ENCODE measurements at regions not wholly inside any gene's neighbourhood (a gene's known extent, or its start where the extent isn't known, plus 50 kb on each side); places are given as distances from the start of the nearest gene placed in this dataset.

GRCh38 chr9:90400091-90400490 is 242.5 kb downstream of the DIRAS2 start:
- no peak for DNase-seq (ENCODE audit: low spot score)

- DNase-seq (ENCODE audit: low spot score) = no peak
These were observed 234.0 kb downstream of the DIRAS2 start for GRCh38 chr9:90408659-90409058.

GRCh38 chr9:90419221-90419851 is 223.3 kb downstream of the DIRAS2 start:
- no peak for DNase-seq (ENCODE audit: low spot score)

- no peak for DNase-seq (ENCODE audit: low spot score)
These were observed 222.4 kb downstream of the DIRAS2 start for GRCh38 chr9:90420211-90420610.

GRCh38 chr9:90420768-90421513 is 221.7 kb downstream of the DIRAS2 start:
- no peak for DNase-seq (ENCODE audit: low spot score)

GRCh38 chr9:90421786-90422185 is 220.8 kb downstream of the DIRAS2 start:
- DNase-seq (ENCODE audit: low spot score) = no peak

GRCh38 chr9:90423661-90424193 is 218.9 kb downstream of the DIRAS2 start:
- DNase-seq (ENCODE audit: low spot score) = no peak

- DNase-seq (ENCODE audit: low spot score) = no peak
These were observed 214.1 kb downstream of the DIRAS2 start for GRCh38 chr9:90428517-90428916.

GRCh38 chr9:90432951-90433350 is 209.7 kb downstream of the DIRAS2 start:
- DNase-seq (ENCODE audit: low spot score) = no peak

GRCh38 chr9:90433398-90433941 is 209.2 kb downstream of the DIRAS2 start:
- DNase-seq (ENCODE audit: low spot score) = no peak

GRCh38 chr9:90441814-90442213 is 200.8 kb downstream of the DIRAS2 start:
- no peak for DNase-seq (ENCODE audit: low spot score)

GRCh38 chr9:90442723-90443122 is 199.9 kb downstream of the DIRAS2 start:
- no peak for DNase-seq (ENCODE audit: low spot score)

GRCh38 chr9:90444609-90445204 is 197.9 kb downstream of the DIRAS2 start:
- DNase-seq (ENCODE audit: low spot score) = no peak

- DNase-seq (ENCODE audit: low spot score) = no peak
These were observed 197.2 kb downstream of the DIRAS2 start for GRCh38 chr9:90445391-90445790.

GRCh38 chr9:90446200-90446948 is 196.2 kb downstream of the DIRAS2 start:
- no peak for DNase-seq (ENCODE audit: low spot score)

- no peak for DNase-seq (ENCODE audit: low spot score)
These were observed 194.9 kb downstream of the DIRAS2 start for GRCh38 chr9:90447773-90448172.

GRCh38 chr9:90449213-90449925 is 193.3 kb downstream of the DIRAS2 start:
- DNase-seq (ENCODE audit: low spot score) = no peak

- no peak for DNase-seq (ENCODE audit: low spot score)
These were observed 190.8 kb downstream of the DIRAS2 start for GRCh38 chr9:90451804-90452203.

GRCh38 chr9:90455316-90455715 is 187.3 kb downstream of the DIRAS2 start:
- no peak for DNase-seq (ENCODE audit: low spot score)

- DNase-seq (ENCODE audit: low spot score) = no peak
These were observed 185.0 kb downstream of the DIRAS2 start for GRCh38 chr9:90457386-90458190.

GRCh38 chr9:90458485-90458884 is 184.1 kb downstream of the DIRAS2 start:
- no peak for DNase-seq (ENCODE audit: low spot score)

Data from left forelimb (tissue), 1 donor.